ENCODE measurements at regions not wholly inside any gene's neighbourhood (a gene's known extent, or its start where the extent isn't known, plus 50 kb on each side); places are given as distances from the start of the nearest gene placed in this dataset.

DNA sequence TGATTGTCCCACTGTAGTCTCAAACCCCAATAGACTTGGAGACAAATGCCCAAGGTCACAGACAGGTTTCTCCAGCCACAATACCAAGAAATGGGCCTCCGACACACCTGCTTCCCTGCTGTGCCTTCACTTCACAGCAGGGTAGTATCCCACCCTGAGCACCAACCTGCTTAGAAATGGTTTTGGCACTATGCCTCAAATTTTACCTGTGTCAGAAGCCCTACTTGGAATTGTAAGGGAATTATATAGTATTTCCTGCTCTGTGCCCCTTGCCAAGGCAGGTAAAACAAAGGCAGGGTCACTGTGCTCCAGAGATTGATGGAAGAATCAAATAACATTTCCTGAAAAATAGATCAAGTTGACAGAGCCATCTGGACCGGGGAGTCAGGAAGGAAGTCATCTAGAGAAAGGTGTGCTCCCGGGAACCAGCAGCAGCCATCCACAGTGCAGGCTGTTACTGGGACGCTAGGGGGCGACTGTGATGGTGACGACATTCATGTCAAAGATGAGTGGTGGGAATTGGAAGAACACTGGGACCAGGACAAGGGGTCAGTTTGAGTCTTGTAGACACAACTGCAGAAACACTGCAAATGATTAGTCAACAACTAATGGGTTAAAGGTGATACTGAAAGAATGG is 117.8 kb upstream of the AKR1E2 start:
- ChIA-PET CTCF (no interaction called here), POLR2A (no interaction called here)
- no peak for DNase-seq
- no peaks in the 10 kb centered on the region for H3K36me3 ChIP-seq (ENCODE audit: insufficient read depth, low read length)
- peaks cover 13 to 42% of the 10 kb centered on the region in 2 donors for H3K27me3 Mint-ChIP-seq
- no peak overlapping the region for H3K27ac Mint-ChIP-seq
- H3K4me3 Mint-ChIP-seq, result no peak overlapping the region
- H3K4me1 ChIP-seq (ENCODE audit: insufficient read depth, low read length), result no peaks in the 10 kb centered on the region
- no peaks in the 10 kb centered on the region for H3K9me3 Mint-ChIP-seq
- H3K4me3 ChIP-seq (ENCODE audit: low read length), result no peak overlapping the region
- no peaks in the 10 kb centered on the region for H3K27me3 ChIP-seq (ENCODE audit: insufficient read depth, low read length, poor library complexity, severe bottlenecking)
- H3K36me3 Mint-ChIP-seq, result peaks cover 0 to 5% (median 0%) of the 10 kb centered on the region in 3 donors
- H3K4me1 Mint-ChIP-seq, result no peaks in the 10 kb centered on the region
- no peak overlapping the region for H3K27ac ChIP-seq (ENCODE audit: low read depth, low read length)
- H3K9me3 ChIP-seq (ENCODE audit: low read length), result no peaks in the 10 kb centered on the region

DNA sequence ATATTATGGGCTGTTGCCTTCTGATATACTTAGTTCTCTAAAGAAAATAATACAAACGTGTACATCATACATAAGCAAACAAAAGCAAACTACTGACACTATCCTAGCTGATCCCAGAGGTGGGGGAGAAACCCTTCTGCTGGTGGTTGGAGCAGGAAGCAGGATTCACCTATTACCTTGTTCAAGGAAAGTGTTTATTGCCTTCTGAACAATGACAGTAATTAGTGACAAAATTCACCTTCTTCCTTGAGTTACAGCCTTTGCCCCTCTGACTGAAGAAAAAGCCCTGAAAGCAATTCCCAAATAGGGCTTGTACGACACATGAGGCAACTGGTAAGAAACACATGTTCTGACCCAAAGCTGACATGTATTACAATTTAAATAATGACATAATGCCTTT is 118.8 kb upstream of the AKR1E2 start:
- no peaks in the 10 kb centered on the region for H3K36me3 ChIP-seq (ENCODE audit: insufficient read depth, low read length)
- H3K4me3 ChIP-seq (ENCODE audit: low read length), result no peak overlapping the region
- no peaks in the 10 kb centered on the region for H3K9me3 ChIP-seq (ENCODE audit: low read length)
- H3K27me3 ChIP-seq (ENCODE audit: insufficient read depth, low read length, poor library complexity, severe bottlenecking), result no peaks in the 10 kb centered on the region
- Mint-ChIP-seq H3K4me1 (no peaks in the 10 kb centered on the region), H3K27me3 (peaks cover 13 to 41% of the 10 kb centered on the region in 2 donors), H3K4me3 (no peak overlapping the region), H3K36me3 (peaks cover 0 to 5% (median 0%) of the 10 kb centered on the region in 3 donors), H3K27ac (no peak overlapping the region), H3K9me3 (no peaks in the 10 kb centered on the region)
- H3K4me1 ChIP-seq (ENCODE audit: insufficient read depth, low read length), result no peaks in the 10 kb centered on the region
- no peak overlapping the region for H3K27ac ChIP-seq (ENCODE audit: low read depth, low read length)
- ChIA-PET CTCF (no interaction called here), POLR2A (no interaction called here)
- no peak for DNase-seq

DNA sequence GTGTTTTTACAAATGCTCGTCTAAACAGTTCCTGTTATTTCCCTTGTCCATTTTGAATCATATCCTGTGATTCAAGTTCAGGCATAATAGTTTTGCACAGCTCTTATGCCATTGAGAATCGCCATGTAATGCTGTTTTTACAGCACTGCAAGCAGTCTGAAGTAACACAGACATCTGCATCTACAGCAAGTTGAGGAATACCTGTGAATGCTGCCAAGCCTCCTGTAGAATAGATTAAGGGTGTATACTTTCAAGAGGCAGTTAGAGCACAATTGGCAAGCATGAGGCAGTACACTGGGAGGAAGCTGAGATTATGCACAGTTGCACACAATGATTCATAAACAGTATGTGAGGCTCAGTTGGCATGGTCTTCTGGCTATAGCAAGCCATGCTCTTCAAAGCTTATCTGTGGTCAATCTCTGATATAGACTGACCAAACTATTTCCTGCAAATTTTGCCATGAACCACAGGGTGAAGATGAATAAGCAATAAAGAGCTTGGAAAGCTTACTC is 121.9 kb upstream of the AKR1E2 start:
- H3K9me3 ChIP-seq (ENCODE audit: low read length), result no peaks in the 10 kb centered on the region
- Mint-ChIP-seq H3K9me3 (no peaks in the 10 kb centered on the region), H3K4me1 (no peaks in the 10 kb centered on the region), H3K4me3 (no peak overlapping the region), H3K27me3 (peaks cover 12 to 54% of the 10 kb centered on the region in 2 donors), H3K27ac (no peak overlapping the region), H3K36me3 (peaks cover 0 to 5% (median 0%) of the 10 kb centered on the region in 3 donors)
- no peaks in the 10 kb centered on the region for H3K27me3 ChIP-seq (ENCODE audit: insufficient read depth, low read length, poor library complexity, severe bottlenecking)
- no peak overlapping the region for H3K4me3 ChIP-seq (ENCODE audit: low read length)
- H3K4me1 ChIP-seq (ENCODE audit: insufficient read depth, low read length), result no peaks in the 10 kb centered on the region
- CTCF ChIA-PET, result no interaction called here
- DNase-seq, result no peak
- no peak overlapping the region for H3K27ac ChIP-seq (ENCODE audit: low read depth, low read length)
- no peaks in the 10 kb centered on the region for H3K36me3 ChIP-seq (ENCODE audit: insufficient read depth, low read length)
- POLR2A ChIA-PET, result interaction anchor here (0.7 kb wide), 1 partner anchor 19 kb away, joined by 8 read pairs; no protein-coding TSS in a partner anchor

DNA sequence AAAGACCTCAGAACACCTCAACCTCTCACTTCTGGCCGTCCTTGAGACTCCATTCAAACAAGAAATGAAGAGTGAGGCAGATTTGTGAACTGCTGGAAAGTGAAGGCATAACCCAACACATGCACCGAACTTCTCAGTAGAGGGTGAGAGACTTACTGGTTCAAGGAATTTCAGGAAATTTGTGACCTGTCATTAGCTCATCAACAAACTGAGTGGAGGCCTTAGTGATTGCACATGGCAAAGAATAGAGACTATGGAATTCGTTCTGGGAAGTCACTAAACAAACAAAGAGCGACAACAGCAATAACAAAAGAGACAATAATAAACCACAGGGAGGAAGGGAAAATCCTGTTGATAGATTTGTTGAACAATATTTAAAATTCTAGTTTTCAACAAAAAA is 125.0 kb upstream of the AKR1E2 start:
- Mint-ChIP-seq H3K4me1 (no peaks in the 10 kb centered on the region), H3K27ac (peak overlapping the region in 1 of 8 donors; percentile 17), H3K27me3 (peaks cover 18 to 53% of the 10 kb centered on the region in 2 donors), H3K4me3 (no peak overlapping the region), H3K36me3 (peaks cover 0 to 3% (median 0%) of the 10 kb centered on the region in 3 donors), H3K9me3 (no peaks in the 10 kb centered on the region)
- Histone ChIP-seq H3K9me3 (ENCODE audit: low read length) (no peaks in the 10 kb centered on the region), H3K27me3 (ENCODE audit: insufficient read depth, low read length, poor library complexity, severe bottlenecking) (no peaks in the 10 kb centered on the region), H3K27ac (ENCODE audit: low read depth, low read length) (no peak overlapping the region), H3K36me3 (ENCODE audit: insufficient read depth, low read length) (no peaks in the 10 kb centered on the region), H3K4me3 (ENCODE audit: low read length) (no peak overlapping the region), H3K4me1 (ENCODE audit: insufficient read depth, low read length) (no peaks in the 10 kb centered on the region)
- ChIA-PET CTCF (no interaction called here), POLR2A (no interaction called here)
- no peak for DNase-seq

DNA sequence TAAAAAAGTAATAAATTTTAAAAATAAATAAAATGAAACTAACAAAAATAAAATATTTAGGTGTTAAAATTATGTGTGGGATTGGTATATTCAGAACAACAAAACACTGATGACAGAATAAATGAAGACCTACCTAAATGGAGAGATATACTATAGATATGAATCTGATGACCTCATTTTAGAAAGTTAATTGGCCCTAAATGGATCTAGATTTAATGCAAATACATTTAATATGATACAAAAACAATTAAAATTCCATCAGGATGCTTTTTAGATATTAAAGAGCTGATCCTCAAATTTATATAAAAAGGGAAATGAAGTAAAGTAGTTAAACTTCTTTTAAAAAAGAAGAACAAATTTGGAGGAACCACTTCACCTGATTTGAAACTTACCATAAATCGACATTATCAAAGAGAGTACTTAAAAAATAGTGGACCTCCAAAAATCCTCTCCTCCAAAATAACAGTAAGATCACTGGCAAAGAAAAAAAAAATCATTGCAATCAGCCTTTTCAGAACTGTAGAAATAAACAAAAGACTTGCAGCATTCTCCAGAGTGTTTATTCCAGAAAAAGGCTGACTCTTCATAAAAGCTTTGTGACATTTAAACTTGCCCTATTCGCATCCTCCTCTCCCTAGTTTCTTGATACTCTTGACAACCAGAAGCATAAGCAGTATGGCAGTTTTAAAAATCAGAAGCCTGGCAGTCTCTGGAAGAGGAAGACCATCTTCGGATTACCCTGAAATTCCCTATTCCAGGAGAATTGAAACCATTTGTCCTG is 125.9 kb upstream of the AKR1E2 start:
- no peaks in the 10 kb centered on the region for H3K4me1 ChIP-seq (ENCODE audit: insufficient read depth, low read length)
- Mint-ChIP-seq H3K4me3 (no peak overlapping the region), H3K27me3 (peaks cover 16 to 52% of the 10 kb centered on the region in 2 donors), H3K27ac (no peak overlapping the region), H3K4me1 (no peaks in the 10 kb centered on the region), H3K36me3 (no peaks in the 10 kb centered on the region), H3K9me3 (no peaks in the 10 kb centered on the region)
- H3K27ac ChIP-seq (ENCODE audit: low read depth, low read length), result no peak overlapping the region
- POLR2A ChIA-PET, result no interaction called here
- CTCF ChIA-PET, result no interaction called here
- no peaks in the 10 kb centered on the region for H3K36me3 ChIP-seq (ENCODE audit: insufficient read depth, low read length)
- DNase-seq, result no peak
- H3K27me3 ChIP-seq (ENCODE audit: insufficient read depth, low read length, poor library complexity, severe bottlenecking), result no peaks in the 10 kb centered on the region
- H3K9me3 ChIP-seq (ENCODE audit: low read length), result no peaks in the 10 kb centered on the region
- H3K4me3 ChIP-seq (ENCODE audit: low read length), result no peak overlapping the region

DNA sequence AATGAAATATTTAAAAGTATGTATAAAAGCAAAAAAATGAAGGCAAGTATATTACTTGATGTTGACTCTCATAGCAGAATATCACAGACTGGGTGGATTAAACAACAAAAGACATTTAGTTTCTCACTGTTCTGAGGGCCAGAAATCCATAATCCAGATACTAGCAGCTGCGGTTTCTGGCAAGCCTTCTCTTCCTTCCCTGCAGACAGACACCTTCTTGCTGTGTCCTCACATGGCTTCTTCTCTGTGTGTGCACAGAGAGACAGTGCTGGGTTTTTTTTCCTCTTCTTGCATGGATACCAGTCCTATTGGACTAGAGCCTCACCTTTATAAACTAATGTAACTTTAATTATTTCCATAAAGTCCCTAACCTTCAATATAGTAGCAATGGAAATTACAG is 127.9 kb upstream of the AKR1E2 start:
- no peak overlapping the region for H3K27ac Mint-ChIP-seq
- H3K9me3 ChIP-seq (ENCODE audit: low read length), result no peaks in the 10 kb centered on the region
- H3K36me3 ChIP-seq (ENCODE audit: insufficient read depth, low read length), result no peaks in the 10 kb centered on the region
- no peak for DNase-seq
- peaks cover 11 to 37% of the 10 kb centered on the region in 2 donors for H3K27me3 Mint-ChIP-seq
- H3K27me3 ChIP-seq (ENCODE audit: insufficient read depth, low read length, poor library complexity, severe bottlenecking), result no peaks in the 10 kb centered on the region
- H3K4me1 ChIP-seq (ENCODE audit: insufficient read depth, low read length), result no peaks in the 10 kb centered on the region
- H3K4me3 ChIP-seq (ENCODE audit: low read length), result no peak overlapping the region
- H3K27ac ChIP-seq (ENCODE audit: low read depth, low read length), result no peak overlapping the region
- no peaks in the 10 kb centered on the region for H3K36me3 Mint-ChIP-seq
- ChIA-PET POLR2A (no interaction called here), CTCF (no interaction called here)
- H3K4me1 Mint-ChIP-seq, result no peaks in the 10 kb centered on the region
- H3K9me3 Mint-ChIP-seq, result no peaks in the 10 kb centered on the region
- H3K4me3 Mint-ChIP-seq, result no peak overlapping the region

DNA sequence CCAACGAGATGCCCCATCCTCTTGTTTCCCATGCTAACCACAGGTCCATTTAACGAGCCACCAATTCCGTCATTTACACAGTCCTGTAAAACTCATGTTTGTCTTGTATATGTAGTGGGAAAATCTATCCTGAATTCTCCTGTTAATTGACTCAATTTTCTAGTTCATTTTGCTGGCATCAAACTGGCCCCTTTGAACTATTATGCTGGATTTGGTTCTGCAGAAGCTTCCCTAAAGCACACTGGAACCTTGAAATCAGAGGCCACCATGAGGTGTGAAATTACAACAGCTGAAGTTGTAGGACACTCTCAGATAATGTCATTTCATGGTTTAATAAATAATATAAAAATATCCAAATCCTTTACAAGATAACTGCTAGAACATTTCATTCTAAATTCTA is 129.8 kb upstream of the AKR1E2 start:
- H3K4me1 ChIP-seq (ENCODE audit: insufficient read depth, low read length), result no peaks in the 10 kb centered on the region
- no peak overlapping the region for H3K4me3 Mint-ChIP-seq
- no peaks in the 10 kb centered on the region for H3K36me3 Mint-ChIP-seq
- no peak for DNase-seq
- H3K27me3 Mint-ChIP-seq, result peaks cover 11 to 29% of the 10 kb centered on the region in 2 donors
- ChIA-PET CTCF (no interaction called here), POLR2A (no interaction called here)
- no peak overlapping the region for H3K27ac Mint-ChIP-seq
- H3K27me3 ChIP-seq (ENCODE audit: insufficient read depth, low read length, poor library complexity, severe bottlenecking), result no peaks in the 10 kb centered on the region
- no peaks in the 10 kb centered on the region for H3K4me1 Mint-ChIP-seq
- H3K9me3 ChIP-seq (ENCODE audit: low read length), result no peaks in the 10 kb centered on the region
- no peak overlapping the region for H3K4me3 ChIP-seq (ENCODE audit: low read length)
- H3K9me3 Mint-ChIP-seq, result no peaks in the 10 kb centered on the region
- no peaks in the 10 kb centered on the region for H3K36me3 ChIP-seq (ENCODE audit: insufficient read depth, low read length)
- H3K27ac ChIP-seq (ENCODE audit: low read depth, low read length), result no peak overlapping the region

DNA sequence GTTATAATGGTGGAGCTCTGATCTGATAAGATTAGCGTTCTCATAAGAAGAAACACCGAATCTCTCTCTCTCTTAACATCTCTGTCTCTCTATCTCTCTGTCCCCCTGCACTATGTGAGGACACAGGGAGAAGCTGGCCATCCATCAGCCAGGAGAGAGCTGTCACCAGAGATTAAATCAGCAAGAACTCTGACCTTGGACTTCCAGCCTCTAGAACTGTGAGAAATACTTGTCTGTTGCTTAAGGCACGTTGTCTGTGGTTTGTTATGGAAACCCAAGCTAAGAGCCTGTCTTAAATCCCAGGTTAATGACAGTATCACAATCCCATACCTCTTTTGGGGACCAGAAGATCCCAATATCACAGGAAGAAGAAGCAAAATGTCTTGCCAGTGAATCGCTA is 132.0 kb upstream of the AKR1E2 start:
- Histone ChIP-seq H3K4me1 (ENCODE audit: insufficient read depth, low read length) (no peaks in the 10 kb centered on the region), H3K27me3 (ENCODE audit: insufficient read depth, low read length, poor library complexity, severe bottlenecking) (no peaks in the 10 kb centered on the region), H3K36me3 (ENCODE audit: insufficient read depth, low read length) (no peaks in the 10 kb centered on the region), H3K4me3 (ENCODE audit: low read length) (no peak overlapping the region), H3K9me3 (ENCODE audit: low read length) (no peaks in the 10 kb centered on the region), H3K27ac (ENCODE audit: low read depth, low read length) (no peak overlapping the region)
- Mint-ChIP-seq H3K36me3 (no peaks in the 10 kb centered on the region), H3K27ac (no peak overlapping the region), H3K27me3 (peaks cover 9 to 21% of the 10 kb centered on the region in 2 donors), H3K9me3 (no peaks in the 10 kb centered on the region), H3K4me3 (no peak overlapping the region), H3K4me1 (no peaks in the 10 kb centered on the region)
- DNase-seq, result no peak
- CTCF ChIA-PET, result no interaction called here
- POLR2A ChIA-PET, result no interaction called here

Measured in CD8-positive, alpha-beta memory T cell (primary cell).